ENCODE measurements at regions not wholly inside any gene's neighbourhood (a gene's known extent, or its start where the extent isn't known, plus 50 kb on each side); places are given as distances from the start of the nearest gene placed in this dataset.
A peak's percentile ranks its signal among the peaks of the same experiment; 100 is the strongest.

DNA sequence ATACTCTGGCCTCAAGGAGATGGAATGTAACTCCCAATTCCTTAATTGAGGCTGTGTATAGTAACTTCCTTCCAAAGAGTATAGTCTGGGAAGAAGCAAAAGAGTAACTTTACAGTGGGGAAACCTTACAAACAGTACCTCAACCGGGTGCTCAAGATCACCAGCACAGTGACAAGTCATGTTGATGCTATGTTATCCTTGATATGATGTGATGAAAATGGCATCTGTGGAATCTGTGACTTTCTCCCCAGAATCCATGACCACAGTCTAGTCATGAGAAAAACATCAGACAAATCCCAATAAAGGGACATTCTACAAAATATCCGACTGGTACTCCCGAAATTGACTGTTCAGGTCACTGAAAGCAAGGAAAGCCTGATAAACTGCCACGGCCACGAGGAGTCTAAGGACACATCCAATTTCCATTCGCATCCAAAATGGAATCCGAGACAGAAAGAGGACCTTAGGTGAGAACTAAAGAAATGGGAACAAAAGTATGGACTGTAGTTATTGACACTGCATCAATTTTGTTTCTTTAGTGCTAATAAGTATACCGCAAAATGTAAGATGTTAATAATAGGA is 97.3 kb upstream of the FRMD6 start:
- TF ChIP-seq, protein P1, sequence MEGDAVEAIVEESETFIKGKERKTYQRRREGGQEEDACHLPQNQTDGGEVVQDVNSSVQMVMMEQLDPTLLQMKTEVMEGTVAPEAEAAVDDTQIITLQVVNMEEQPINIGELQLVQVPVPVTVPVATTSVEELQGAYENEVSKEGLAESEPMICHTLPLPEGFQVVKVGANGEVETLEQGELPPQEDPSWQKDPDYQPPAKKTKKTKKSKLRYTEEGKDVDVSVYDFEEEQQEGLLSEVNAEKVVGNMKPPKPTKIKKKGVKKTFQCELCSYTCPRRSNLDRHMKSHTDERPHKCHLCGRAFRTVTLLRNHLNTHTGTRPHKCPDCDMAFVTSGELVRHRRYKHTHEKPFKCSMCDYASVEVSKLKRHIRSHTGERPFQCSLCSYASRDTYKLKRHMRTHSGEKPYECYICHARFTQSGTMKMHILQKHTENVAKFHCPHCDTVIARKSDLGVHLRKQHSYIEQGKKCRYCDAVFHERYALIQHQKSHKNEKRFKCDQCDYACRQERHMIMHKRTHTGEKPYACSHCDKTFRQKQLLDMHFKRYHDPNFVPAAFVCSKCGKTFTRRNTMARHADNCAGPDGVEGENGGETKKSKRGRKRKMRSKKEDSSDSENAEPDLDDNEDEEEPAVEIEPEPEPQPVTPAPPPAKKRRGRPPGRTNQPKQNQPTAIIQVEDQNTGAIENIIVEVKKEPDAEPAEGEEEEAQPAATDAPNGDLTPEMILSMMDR (conservative IDR thresholded peaks at IDR 0.05) = no peak
- peak overlapping the region; percentile 80 for H3K27ac ChIP-seq

DNA sequence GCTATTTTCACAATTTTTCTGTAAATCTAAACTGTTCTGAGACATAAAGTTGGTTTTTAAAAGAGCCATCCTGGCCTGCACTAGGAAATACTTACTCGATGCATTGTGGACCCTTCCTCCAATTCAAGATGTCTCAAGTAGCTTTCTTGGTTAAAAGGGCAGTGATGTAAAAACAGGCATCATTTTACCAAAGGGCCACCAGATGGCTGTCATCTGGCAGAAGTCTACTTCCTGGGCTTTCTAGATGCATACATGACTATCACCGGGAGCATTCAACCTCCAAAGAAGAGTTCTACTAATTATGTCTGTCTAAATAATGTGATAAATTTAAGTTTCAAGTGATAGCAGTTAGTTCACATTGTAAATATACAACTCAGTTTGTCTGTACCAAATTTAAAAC is 96.8 kb upstream of the FRMD6 start:
- TF ChIP-seq, protein P1 (conservative IDR thresholded peaks at IDR 0.05) = no peak
- no peak overlapping the region for H3K27ac ChIP-seq

DNA sequence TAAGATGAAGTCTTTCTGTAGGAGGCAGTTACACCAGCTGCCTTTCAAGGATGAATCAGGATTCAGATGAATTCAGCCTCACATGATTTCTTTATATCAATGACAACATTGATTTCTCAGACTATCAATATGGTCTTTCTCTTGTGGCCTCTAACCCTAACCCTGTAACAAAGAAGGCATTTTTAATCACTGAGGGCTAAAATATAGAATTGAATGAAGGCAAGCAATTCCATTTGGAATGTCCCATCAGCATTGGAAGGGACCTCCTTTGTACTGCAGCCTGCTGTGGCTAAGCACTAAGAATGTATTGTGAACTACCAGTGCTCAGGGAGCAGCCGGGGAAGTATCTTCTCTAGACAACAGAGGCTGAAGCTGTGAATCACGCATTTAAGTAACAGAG is 90.6 kb upstream of the FRMD6 start:
- no peak overlapping the region for H3K27ac ChIP-seq
- TF ChIP-seq, protein P1 (conservative IDR thresholded peaks at IDR 0.05) = no peak

DNA sequence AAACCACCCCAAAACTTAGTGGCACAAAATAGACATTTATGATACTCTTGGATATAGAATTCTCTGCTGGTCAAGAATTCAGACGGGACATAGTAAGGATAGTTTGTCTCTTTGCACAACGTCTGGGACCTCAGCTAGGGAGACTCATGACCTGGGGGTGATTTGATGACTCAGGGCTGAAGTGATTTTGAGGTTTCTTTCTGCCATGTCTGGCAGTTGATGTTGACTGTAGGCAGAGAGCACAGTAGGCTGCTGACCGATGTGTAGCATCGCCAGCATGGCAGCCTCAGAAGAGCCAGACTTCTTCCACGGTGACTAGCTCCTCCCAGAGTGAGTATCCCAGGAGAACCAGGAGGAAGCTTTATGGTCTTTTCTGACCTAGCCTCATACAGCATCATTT is 88.9 kb upstream of the FRMD6 start:
- peak overlapping the region; percentile 85; the same call in 1 of the 2 replicates for H3K27ac ChIP-seq
- TF ChIP-seq, protein P1 (conservative IDR thresholded peaks at IDR 0.05) = no peak

DNA sequence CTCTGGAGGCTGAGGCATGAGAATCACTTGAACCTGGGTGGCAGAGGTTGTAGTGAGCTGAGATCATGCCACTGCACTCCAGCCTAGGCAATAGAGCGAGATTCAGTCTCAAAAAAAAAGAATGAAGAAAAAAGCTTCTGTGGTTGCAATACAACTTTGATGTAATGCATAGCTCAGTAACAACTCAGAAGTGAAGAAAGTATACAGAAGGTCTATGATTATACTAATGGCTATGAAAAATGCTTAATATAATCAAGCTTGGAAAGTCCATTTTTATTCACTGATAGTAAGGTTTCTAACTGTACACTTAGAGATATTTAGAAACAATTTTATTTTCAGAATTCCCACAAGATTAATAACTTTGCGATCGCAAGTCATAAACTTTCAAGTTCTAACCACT is 88.2 kb upstream of the FRMD6 start:
- peak overlapping the region; percentile 85 for H3K27ac ChIP-seq
- TF ChIP-seq, protein P1 (conservative IDR thresholded peaks at IDR 0.05) = no peak

DNA sequence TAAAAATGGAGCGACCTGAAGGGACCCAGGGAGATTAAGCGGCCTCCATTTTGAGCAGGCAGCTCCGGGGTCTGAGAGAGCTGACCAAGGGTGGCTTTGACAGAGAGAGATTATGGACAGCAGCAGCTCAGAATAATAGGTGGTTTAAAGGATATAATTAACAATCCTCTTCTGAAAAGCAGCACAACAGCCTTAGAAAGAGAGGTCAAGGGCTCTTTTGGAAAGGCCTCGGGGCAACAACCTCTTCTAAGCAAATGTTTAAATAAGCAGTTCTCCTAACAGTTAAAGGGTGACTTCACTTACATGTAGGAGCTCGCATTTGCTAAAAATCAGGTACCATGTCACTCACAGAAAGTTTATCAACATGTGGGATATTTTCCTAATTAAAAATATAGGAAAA is 87.2 kb upstream of the FRMD6 start:
- TF ChIP-seq, protein P1 (conservative IDR thresholded peaks at IDR 0.05) = no peak
- H3K27ac ChIP-seq = peak overlapping the region; percentile 85

DNA sequence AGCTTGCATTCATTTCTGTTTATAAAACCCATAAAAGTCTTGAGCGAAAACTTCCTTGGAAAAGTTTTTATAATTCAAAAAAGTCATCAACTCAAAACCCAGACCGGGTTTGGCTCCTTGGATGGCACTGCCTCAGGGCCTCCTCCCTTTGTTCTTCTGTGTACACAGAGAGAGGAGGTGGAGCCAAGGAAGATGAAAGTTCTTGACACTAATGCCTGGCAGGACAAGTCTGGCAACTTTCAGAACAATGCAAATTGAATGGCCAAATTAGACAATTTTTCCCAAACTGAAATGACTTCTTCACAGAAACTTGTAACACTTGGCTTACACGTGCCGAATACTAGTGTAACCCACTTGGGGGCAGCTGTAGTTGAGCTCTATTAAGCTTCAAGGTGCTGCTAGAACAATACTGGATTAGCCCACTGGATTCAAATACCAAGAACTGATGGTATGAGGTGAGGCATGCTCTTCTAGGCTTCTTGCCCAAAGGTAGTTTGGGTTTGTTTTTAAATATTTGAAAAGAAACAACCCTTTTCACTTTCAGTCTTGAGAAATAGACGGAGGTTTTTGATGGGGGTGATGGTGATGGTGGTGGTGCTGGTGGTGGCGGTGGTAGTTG is 86.6 kb upstream of the FRMD6 start:
- peak overlapping the region; percentile 85 for H3K27ac ChIP-seq
- TF ChIP-seq, protein P1 (conservative IDR thresholded peaks at IDR 0.05) = no peak

Data from VCaP (cell line).